Activated naive CD8-positive, alpha-beta T cell (primary cell): ENCODE measurements at regions not wholly inside any gene's neighbourhood (a gene's known extent, or its start where the extent isn't known, plus 50 kb on each side); places are given as distances from the start of the nearest gene placed in this dataset.
"Not testable (repeated sequence)": the region's sequence is repeated elsewhere in the genome, so short reads cannot be mapped to it uniquely, and the experiment has no call there.

ENCODE experiments used
- H3K27ac Mint-ChIP-seq: one replicate; pipeline ENCODE4 v1.8.0; 2021; ENCODE audit warnings: mixed read lengths
- H3K27me3 Mint-ChIP-seq: one replicate; pipeline ENCODE4 v1.8.0; 2021; ENCODE audit warnings: mixed read lengths
- H3K36me3 Mint-ChIP-seq: one replicate; pipeline ENCODE4 v1.8.0; 2021; ENCODE audit warnings: mixed read lengths
- H3K4me1 Mint-ChIP-seq: one replicate; pipeline ENCODE4 v1.8.0; 2021; ENCODE audit warnings: low read depth, mixed read lengths
- H3K4me3 Mint-ChIP-seq: one replicate; pipeline ENCODE4 v1.8.0; 2021; ENCODE audit warnings: mild to moderate bottlenecking, mixed read lengths
- H3K9me3 Mint-ChIP-seq: one replicate; pipeline ENCODE4 v1.8.0; 2021; ENCODE audit warnings: low read depth, mixed read lengths

- no peaks in the 10 kb centered on the region for H3K4me1 Mint-ChIP-seq
- H3K27ac Mint-ChIP-seq, result no peak overlapping the region
- H3K9me3 Mint-ChIP-seq, result peaks cover 9% of the 10 kb centered on the region
- H3K27me3 Mint-ChIP-seq, result no peaks in the 10 kb centered on the region
- no peak overlapping the region for H3K4me3 Mint-ChIP-seq
- H3K36me3 Mint-ChIP-seq, result no peaks in the 10 kb centered on the region
Observed at GRCh38 chr5:89668821-89669220, 740.7 kb downstream of the CETN3 start.

GRCh38 chr5:89662499-89662898 is 747.1 kb downstream of the CETN3 start:
- H3K36me3 Mint-ChIP-seq, result no peaks in the 10 kb centered on the region
- no peak overlapping the region for H3K4me3 Mint-ChIP-seq
- H3K4me1 Mint-ChIP-seq, result no peaks in the 10 kb centered on the region
- H3K27me3 Mint-ChIP-seq, result no peaks in the 10 kb centered on the region
- no peak overlapping the region for H3K27ac Mint-ChIP-seq
- peaks cover 24% of the 10 kb centered on the region for H3K9me3 Mint-ChIP-seq

- no peaks in the 10 kb centered on the region for H3K4me1 Mint-ChIP-seq
- no peaks in the 10 kb centered on the region for H3K9me3 Mint-ChIP-seq
- H3K27me3 Mint-ChIP-seq, result no peaks in the 10 kb centered on the region
- H3K27ac Mint-ChIP-seq, result no peak overlapping the region
- no peak overlapping the region for H3K4me3 Mint-ChIP-seq
- H3K36me3 Mint-ChIP-seq, result no peaks in the 10 kb centered on the region
Observed at GRCh38 chr5:89638871-89639270, 755.9 kb upstream of the MEF2C start.

- not testable (repeated sequence) for H3K4me1 Mint-ChIP-seq, H3K9me3 Mint-ChIP-seq, H3K36me3 Mint-ChIP-seq, H3K27me3 Mint-ChIP-seq, H3K4me3 Mint-ChIP-seq, H3K27ac Mint-ChIP-seq
Observed at GRCh38 chr5:89634176-89634575, 751.2 kb upstream of the MEF2C start.

- not testable (repeated sequence) for H3K36me3 Mint-ChIP-seq, H3K27me3 Mint-ChIP-seq, H3K4me1 Mint-ChIP-seq, H3K27ac Mint-ChIP-seq, H3K9me3 Mint-ChIP-seq, H3K4me3 Mint-ChIP-seq
Observed at GRCh38 chr5:89630064-89630463, 747.1 kb upstream of the MEF2C start.

GRCh38 chr5:89628876-89629635 is 746.1 kb upstream of the MEF2C start:
- no peak overlapping the region for H3K27ac Mint-ChIP-seq
- H3K4me3 Mint-ChIP-seq, result no peak overlapping the region
- no peaks in the 10 kb centered on the region for H3K27me3 Mint-ChIP-seq
- H3K9me3 Mint-ChIP-seq, result peaks cover 7% of the 10 kb centered on the region
- no peaks in the 10 kb centered on the region for H3K36me3 Mint-ChIP-seq
- no peaks in the 10 kb centered on the region for H3K4me1 Mint-ChIP-seq

- H3K27ac Mint-ChIP-seq, result no peak overlapping the region
- H3K9me3 Mint-ChIP-seq, result peaks cover under 1% of the 10 kb centered on the region
- no peaks in the 10 kb centered on the region for H3K4me1 Mint-ChIP-seq
- H3K4me3 Mint-ChIP-seq, result no peak overlapping the region
- H3K27me3 Mint-ChIP-seq, result no peaks in the 10 kb centered on the region
- no peaks in the 10 kb centered on the region for H3K36me3 Mint-ChIP-seq
Observed at GRCh38 chr5:89615839-89616518, 733.0 kb upstream of the MEF2C start.

GRCh38 chr5:89613222-89613956 is 730.4 kb upstream of the MEF2C start:
- H3K36me3 Mint-ChIP-seq, result no peaks in the 10 kb centered on the region
- no peaks in the 10 kb centered on the region for H3K27me3 Mint-ChIP-seq
- H3K4me1 Mint-ChIP-seq, result no peaks in the 10 kb centered on the region
- no peaks in the 10 kb centered on the region for H3K9me3 Mint-ChIP-seq
- H3K27ac Mint-ChIP-seq, result no peak overlapping the region
- H3K4me3 Mint-ChIP-seq, result no peak overlapping the region

- Mint-ChIP-seq H3K27ac (no peak overlapping the region), H3K27me3 (no peaks in the 10 kb centered on the region), H3K4me1 (no peaks in the 10 kb centered on the region), H3K9me3 (peaks cover 4% of the 10 kb centered on the region), H3K4me3 (no peak overlapping the region), H3K36me3 (no peaks in the 10 kb centered on the region)
Observed at GRCh38 chr5:89606939-89607534, 724.1 kb upstream of the MEF2C start.

- no peaks in the 10 kb centered on the region for H3K27me3 Mint-ChIP-seq
- peaks cover 4% of the 10 kb centered on the region for H3K9me3 Mint-ChIP-seq
- no peaks in the 10 kb centered on the region for H3K36me3 Mint-ChIP-seq
- H3K4me3 Mint-ChIP-seq, result no peak overlapping the region
- no peak overlapping the region for H3K27ac Mint-ChIP-seq
- H3K4me1 Mint-ChIP-seq, result no peaks in the 10 kb centered on the region
Observed at GRCh38 chr5:89604342-89604741, 721.4 kb upstream of the MEF2C start.

- Mint-ChIP-seq H3K36me3 (no peaks in the 10 kb centered on the region), H3K4me1 (no peaks in the 10 kb centered on the region), H3K27ac (no peak overlapping the region), H3K4me3 (no peak overlapping the region), H3K9me3 (peaks cover 4% of the 10 kb centered on the region), H3K27me3 (no peaks in the 10 kb centered on the region)
Observed at GRCh38 chr5:89601880-89602279, 718.9 kb upstream of the MEF2C start.

GRCh38 chr5:89597878-89598277 is 714.9 kb upstream of the MEF2C start:
- Mint-ChIP-seq H3K36me3 (no peaks in the 10 kb centered on the region), H3K9me3 (no peaks in the 10 kb centered on the region), H3K27me3 (no peaks in the 10 kb centered on the region), H3K27ac (no peak overlapping the region), H3K4me1 (no peaks in the 10 kb centered on the region), H3K4me3 (no peak overlapping the region)

GRCh38 chr5:89596821-89597220 is 713.8 kb upstream of the MEF2C start:
- H3K4me1 Mint-ChIP-seq, result no peaks in the 10 kb centered on the region
- no peaks in the 10 kb centered on the region for H3K9me3 Mint-ChIP-seq
- no peaks in the 10 kb centered on the region for H3K36me3 Mint-ChIP-seq
- no peak overlapping the region for H3K27ac Mint-ChIP-seq
- H3K4me3 Mint-ChIP-seq, result no peak overlapping the region
- H3K27me3 Mint-ChIP-seq, result no peaks in the 10 kb centered on the region

GRCh38 chr5:89595056-89595455 is 712.1 kb upstream of the MEF2C start:
- Mint-ChIP-seq H3K9me3 (no peaks in the 10 kb centered on the region), H3K4me3 (no peak overlapping the region), H3K36me3 (no peaks in the 10 kb centered on the region), H3K4me1 (no peaks in the 10 kb centered on the region), H3K27ac (no peak overlapping the region), H3K27me3 (no peaks in the 10 kb centered on the region)

- Mint-ChIP-seq H3K4me1 (no peaks in the 10 kb centered on the region), H3K36me3 (no peaks in the 10 kb centered on the region), H3K27me3 (no peaks in the 10 kb centered on the region), H3K27ac (no peak overlapping the region), H3K4me3 (no peak overlapping the region), H3K9me3 (peaks cover 17% of the 10 kb centered on the region)
Observed at GRCh38 chr5:89584339-89584956, 701.5 kb upstream of the MEF2C start.
